HG03571 (cell line): ENCODE measurements at regions not wholly inside any gene's neighbourhood (a gene's known extent, or its start where the extent isn't known, plus 50 kb on each side); places are given as distances from the start of the nearest gene placed in this dataset.

Experiments used
- ATAC-seq: cut with Tn5 transposase; IDR thresholded peaks from one replicate; pipeline ENCODE4 v1.9.1; 2021; ENCODE audit not compliant: unreplicated experiment

DNA sequence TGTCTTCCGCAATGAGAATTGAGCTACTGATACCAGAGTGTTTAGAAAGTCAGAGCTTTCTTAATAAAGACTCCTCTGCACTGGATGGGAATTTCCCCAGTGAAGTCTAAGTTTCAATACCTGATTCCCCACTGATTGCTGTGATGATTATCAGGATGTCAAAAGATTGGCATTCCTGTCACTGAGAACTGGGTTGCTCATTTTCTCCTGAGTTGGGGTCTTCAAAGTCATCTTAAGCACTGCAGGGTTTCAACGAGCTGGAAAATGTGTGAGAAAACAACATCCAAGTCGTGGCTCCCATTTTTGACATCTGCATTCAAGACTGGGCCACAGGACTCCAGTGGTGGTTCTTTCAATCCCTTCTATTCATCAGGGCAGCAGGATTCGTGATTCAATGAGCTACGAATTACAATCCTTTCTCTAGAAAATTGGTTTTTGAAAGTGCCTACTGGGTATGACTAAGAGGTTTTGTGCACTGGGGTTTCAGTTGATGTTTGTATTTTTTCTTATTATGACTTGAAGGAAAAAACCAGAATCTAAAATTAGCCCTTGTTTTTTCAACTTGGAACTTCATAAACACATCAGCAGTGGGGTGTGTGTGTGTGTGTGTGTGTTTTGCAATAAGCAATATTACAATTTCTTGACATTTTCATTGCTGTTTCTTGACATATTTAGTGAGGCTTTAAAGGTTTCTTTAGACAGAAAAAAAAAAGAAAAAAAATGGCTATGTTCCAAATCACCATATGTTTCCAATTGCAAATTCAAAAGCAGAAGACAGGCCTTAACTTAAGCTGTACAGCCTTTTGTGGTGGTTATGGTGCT is 233.0 kb downstream of the FAM76B start:
- peak; percentile 65 for ATAC-seq

GRCh38 chr11:95556011-95556341 is 233.6 kb downstream of the FAM76B start:
- no peak for ATAC-seq

GRCh38 chr11:95554911-95555310 is 234.7 kb downstream of the FAM76B start:
- ATAC-seq, result no peak

DNA sequence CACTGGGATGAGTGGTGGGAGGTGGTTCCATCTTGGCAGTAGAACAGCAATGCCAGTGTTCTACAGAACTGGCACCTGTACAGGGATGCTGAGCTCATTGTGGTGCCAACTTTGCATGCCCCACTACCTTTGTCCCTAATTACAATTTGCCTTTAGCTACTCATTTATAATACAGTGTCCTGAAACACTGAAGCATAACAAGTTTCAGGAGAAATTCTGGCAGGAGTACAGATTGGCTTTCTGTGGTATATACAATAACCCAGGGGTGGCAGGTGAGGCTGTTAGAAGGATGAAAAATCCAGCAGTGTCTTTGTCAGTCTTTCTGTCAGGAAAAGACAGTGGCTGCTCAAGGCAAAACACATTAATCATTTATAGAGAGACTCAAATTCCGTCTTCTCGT is 240.3 kb downstream of the FAM76B start:
- ATAC-seq, result no peak

- ATAC-seq, result no peak
Measured at GRCh38 chr11:95548416-95548815, 241.2 kb downstream of the FAM76B start.

- ATAC-seq, result no peak
Measured at GRCh38 chr11:95547976-95548375, 241.6 kb downstream of the FAM76B start.

DNA sequence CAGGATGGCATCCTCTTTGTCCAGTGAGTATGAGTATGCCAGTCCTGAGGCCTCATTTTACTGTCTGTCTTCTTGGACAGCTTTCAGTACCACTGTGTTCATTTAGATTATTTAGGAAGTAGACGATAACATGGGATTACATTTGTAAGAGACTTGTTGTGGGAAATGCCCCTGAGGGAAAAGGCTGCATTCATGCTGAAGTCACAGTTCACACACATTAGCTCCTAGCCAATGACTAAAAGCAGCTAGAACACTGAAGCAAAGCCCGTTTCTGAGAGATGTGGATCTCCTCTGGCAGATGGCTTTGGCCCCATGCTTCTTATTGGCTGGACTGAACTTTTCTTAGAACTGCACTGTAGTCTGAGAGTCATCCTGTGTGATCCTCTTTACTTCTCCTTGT is 242.4 kb downstream of the FAM76B start:
- ATAC-seq, result no peak

DNA sequence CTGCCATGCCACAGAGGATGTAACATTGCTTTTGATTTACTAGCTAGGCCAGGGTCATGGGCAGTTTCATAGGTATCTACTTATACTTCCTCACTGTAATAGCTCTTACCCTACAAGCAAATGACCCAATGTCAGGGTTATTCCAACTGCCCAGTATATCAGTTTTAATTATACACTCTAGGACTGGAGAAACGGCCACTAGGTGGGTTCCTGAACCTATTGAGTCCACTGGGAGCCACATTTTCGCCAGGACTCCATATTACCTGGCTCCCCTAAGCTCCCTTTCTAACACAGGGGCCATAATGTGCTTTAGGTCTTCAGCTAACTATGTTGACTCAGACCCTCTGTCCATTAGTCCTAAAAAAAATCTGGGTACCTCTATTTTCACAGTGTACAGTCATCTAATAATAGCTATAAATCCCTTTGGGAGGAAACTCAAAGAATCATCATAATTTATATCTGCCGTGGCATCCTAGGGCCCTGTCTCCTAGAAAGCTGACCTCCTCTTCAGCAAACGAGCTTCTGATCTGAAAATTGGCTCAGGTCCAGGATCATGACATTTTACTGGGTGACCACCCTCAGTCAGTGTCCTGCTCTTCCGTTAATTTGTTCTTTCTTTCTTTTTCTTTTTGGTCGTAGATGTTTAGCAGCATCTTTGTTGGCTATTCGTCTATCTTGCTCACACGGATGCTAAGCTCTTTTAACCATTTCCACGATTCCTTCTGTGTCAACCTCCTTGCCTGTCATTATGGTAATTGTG is 244.3 kb downstream of the FAM76B start:
- ATAC-seq, result no peak

DNA sequence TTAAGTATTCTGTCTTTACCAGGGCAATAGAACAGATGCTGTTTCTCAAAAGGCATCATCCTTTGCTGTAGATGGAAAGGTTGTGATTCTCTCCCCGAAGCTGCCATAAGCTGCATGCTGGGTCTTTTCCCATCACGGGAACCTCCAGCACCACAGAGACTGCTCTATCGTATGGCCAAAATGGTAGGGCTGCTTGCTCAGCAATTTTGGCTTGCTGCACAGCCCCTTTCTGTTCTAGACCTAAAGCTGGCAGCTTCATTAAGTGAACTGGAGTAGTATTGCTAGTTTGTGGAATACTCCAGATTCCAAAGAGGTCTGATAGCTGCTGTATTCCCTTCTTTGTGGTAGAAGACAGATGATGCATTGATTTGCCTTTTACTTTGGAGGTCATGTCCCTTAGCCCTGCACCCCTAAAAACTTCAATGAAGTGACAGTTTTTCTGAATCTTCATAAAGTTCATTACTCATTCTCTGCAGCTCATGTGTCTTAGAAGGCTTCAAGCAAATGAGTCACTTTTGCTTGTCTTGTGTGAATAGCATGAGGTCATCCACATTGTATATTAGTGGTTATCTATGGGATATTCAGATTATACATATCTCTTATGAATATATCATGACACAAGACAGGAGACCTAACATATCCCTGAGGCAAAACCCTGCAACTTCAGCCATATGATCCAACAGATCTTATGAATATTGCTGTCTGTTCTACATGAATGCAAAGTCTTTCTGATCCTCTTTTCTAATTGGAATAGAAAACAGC is 245.3 kb downstream of the FAM76B start:
- no peak for ATAC-seq

DNA sequence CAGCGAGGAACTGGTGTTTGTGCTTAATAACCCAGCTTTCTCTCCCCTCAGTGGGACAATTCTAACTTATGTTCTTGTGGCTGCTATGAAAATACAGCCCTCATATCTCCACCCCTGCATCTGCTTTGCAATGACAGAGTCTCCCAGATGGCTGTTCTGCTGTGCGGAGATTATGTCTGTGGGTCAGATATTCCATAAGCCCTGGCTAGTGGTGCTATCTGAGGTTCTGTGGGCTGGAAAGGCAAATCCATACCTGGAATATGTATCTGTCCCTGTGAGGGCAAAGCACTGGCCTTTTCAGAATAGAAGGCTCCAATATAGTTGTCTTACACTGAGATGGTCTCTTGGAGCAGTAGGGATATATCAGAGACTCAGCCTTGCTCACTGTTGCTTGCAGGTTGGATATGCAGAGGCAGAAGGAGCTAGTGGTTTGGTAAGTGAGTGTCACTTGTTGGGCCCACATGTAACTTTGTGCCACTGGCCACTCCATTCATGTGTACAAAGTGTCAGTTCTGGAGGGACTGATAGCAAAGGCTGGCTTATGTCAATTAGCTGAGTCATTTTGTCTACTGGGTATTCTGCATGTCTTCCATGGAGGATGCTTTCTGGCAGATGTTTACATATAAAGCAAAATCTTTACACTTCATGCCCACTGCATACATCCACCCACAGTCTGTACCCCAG is 246.6 kb downstream of the FAM76B start:
- ATAC-seq, result no peak

DNA sequence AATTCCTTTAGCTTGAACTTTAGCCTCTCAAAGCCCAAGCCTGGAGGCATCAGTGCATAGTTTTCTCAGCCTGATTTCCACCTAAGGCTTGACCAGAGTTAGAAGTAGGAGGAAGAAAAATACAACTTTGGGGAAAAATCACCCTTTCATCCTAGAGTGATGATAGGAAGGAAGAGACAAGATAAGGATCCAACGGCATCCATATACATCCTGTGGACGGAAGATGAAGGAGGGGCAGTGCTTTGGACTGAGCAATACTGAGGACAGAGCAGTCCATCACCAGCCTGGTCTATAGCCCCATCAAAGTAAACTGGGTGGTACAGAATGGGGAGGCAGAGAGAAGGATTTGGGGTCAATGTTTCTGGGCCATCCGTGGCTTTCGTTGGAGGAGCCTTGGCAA is 247.9 kb downstream of the FAM76B start:
- no peak for ATAC-seq

DNA sequence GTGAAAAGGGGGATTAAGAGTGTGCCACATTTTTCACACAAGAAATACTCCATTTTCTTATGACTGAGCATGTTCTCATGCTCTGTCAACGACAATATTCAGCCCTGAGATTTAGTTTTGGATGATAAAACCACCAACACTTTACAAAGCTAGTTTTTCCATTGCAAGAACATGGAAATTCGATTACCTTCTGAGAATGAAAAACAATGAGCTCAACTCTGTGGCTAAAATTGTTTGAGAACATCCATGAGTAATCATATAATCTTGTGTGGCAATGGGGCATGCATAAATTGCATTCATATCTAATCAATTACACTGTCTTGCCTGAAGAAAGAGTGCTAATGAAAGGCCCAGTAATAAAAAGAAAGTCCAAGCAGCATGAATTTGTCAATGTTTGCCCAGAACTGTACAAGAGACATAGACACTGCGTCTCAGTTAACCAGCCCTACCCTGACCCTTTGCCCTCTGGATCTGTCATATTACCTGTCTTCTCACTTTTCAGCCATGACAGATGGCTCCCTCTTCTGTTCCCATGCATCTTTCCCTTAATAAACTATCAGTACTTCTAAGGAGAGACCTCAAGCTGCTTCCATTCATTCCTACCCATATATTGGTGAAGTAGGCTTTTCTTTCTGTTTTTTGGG is 253.4 kb downstream of the FAM76B start:
- ATAC-seq, result no peak

- ATAC-seq, result no peak
Measured at GRCh38 chr11:95534809-95535208, 254.8 kb downstream of the FAM76B start.

DNA sequence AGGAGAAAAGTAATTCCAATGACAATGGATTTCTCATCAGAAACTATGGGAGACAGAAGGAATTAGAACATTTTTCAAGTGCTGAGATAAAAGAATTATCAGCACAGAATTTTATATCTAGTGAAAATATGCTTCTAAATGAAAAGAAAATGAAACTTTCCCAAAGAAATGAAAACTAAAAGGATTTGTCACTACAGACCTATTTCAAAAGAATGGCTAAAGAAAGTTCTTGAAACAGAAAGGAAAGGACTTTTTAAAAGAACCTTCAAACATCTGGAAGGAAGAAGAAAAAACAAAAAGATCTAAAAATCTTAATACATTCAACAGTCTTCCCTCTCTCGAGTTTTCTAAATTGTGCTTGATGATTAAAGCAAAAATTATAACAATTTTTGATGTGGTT is 255.4 kb downstream of the FAM76B start:
- ATAC-seq, result no peak

DNA sequence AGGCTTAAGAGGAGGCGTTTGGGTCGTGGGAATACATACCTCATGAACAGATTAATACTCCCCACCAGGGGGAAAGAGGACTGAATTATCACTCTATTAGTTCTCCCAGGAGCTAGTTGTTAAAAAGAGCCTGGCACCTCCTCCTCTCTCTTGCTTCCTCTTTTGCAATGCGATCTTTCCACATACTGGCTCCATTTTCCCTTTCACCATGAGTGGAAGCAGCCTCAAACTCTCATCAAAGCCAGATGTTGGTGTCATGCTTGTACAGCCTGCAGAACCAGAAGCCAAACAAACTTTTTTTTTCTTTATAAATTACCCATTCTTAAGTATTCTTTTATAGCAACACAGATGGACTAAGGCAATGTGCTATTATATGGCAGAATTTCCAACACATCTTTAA is 258.5 kb downstream of the FAM76B start:
- ATAC-seq, result no peak

GRCh38 chr11:95524314-95525036 is 265.1 kb downstream of the FAM76B start:
- no peak for ATAC-seq

DNA sequence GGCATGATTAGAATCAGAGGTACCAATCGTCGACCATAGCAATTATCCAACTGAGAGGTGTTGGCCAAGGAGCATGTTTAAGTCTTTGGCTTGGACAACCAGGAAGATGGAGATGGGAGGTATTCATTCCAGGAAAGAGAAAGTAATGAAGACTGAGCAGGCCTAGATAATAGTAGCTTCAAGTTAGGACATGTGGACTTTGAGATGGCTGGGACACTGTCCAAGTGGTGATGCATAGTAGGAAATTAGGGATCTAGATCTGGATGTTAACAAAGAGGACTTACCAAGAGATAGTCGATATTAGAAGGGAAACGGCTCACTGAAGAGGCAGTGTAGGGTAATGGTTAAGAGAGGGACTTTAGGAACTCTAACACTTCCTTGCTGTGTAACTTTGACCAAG is 266.7 kb downstream of the FAM76B start:
- ATAC-seq, result no peak

GRCh38 chr11:95521862-95522261 is 267.7 kb downstream of the FAM76B start:
- no peak for ATAC-seq

DNA sequence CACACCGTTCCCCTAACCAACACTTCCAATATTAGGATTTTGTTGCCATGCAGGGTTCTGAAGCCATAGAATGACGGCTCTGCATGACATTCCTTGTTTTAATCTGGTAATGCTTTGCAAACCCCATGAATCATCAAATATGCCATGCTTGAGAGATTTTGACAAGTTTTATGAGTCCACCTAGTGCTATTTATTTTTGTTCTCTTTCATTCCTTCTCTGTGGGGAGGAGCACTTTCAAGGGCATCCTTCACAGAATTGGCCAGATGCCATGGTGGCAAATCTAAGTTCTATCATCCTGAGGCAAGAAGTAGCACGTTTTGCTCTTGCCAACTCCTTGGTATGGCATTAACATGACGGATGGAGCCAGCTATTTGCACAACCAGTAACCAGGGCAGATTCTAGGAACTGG is 268.4 kb downstream of the FAM76B start:
- ATAC-seq, result no peak
